ENCODE measurements at regions not wholly inside any gene's neighbourhood (a gene's known extent, or its start where the extent isn't known, plus 50 kb on each side); places are given as distances from the start of the nearest gene placed in this dataset.

- Histone ChIP-seq H3K79me2 (ENCODE audit: control insufficient read depth, insufficient read depth, low read length) (no peaks in the 10 kb centered on the region), H3K36me3 (ENCODE audit: control insufficient read depth, insufficient read depth, low read length) (no peaks in the 10 kb centered on the region), H3K27ac (ENCODE audit: extremely low read depth, low read depth, low read length) (no peak overlapping the region), H3K9ac (ENCODE audit: insufficient read depth in 1 of 2, low read depth in 2 of 2, low read length in 2 of 2) (no peak overlapping the region), H2AFZ (ENCODE audit: low read depth, low read length) (no peak overlapping the region), H3K4me2 (ENCODE audit: insufficient read depth, low read length) (no peak overlapping the region), H3K9me3 (replicated peaks; ENCODE audit: control insufficient read depth, insufficient read depth, low read depth, low read length) (no peaks in the 10 kb centered on the region), H4K20me1 (replicated peaks; ENCODE audit: control insufficient read depth, insufficient read depth, low read length) (no peaks in the 10 kb centered on the region), H3K4me1 (replicated peaks in 1 of 2; ENCODE audit: control insufficient read depth in 2 of 2, insufficient read depth in 2 of 2, low read length in 2 of 2) (no peaks in the 10 kb centered on the region), H3K27me3 (ENCODE audit: control insufficient read depth in 2 of 2, insufficient read depth in 2 of 2, low read length in 2 of 2) (no peaks in the 10 kb centered on the region), H3K9me1 (ENCODE audit: control insufficient read depth, insufficient read depth, low read length) (no peaks in the 10 kb centered on the region), H3K4me3 (no peak overlapping the region)
- FAIRE-seq (no peak), ATAC-seq (no peak), DNase-seq (ENCODE audit: extremely low read depth in 1 of 4, low spot score in 3 of 4) (no peak)
- CTCF ChIA-PET (ENCODE audit: low intra/inter-chr PET ratio): no interaction called here
- intact Hi-C loops (cut with micrococcal nuclease) (no loop called here), in situ Hi-C loops (cut with MboI) (no loop called here)
- WGBS (ENCODE audit: insufficient coverage, low coverage, missing lambda C conversion rate): 0% methylated on average over 2 of the region's 4 CpGs
- no TSS peak for BruUV-seq (replicated peaks)
- TF ChIP-seq TRIM24 (IDR thresholded peaks at IDR 0.05) (no peak), RNF2 (IDR thresholded peaks at IDR 0.05) (no peak), NFXL1 (CRISPR knock-in tag; IDR thresholded peaks at IDR 0.05) (no peak), FOXA1 (IDR thresholded peaks at IDR 0.05; ENCODE audit: borderline replicate concordance) (no peak), ZMIZ1 (IDR thresholded peaks at IDR 0.05; ENCODE audit: low read depth in 2 of 2, low read length in 2 of 2) (no peak), GTF2B (IDR thresholded peaks at IDR 0.05; ENCODE audit: extremely low read depth, insufficient read length) (no peak), ZFP30 (CRISPR knock-in tag; IDR thresholded peaks at IDR 0.05; ENCODE audit: borderline replicate concordance) (no peak), CREB1 (IDR thresholded peaks at IDR 0.05) (no peak), CREB1 (CRISPR knock-in tag; IDR thresholded peaks at IDR 0.05) (no peak), MCM5 (IDR thresholded peaks at IDR 0.05; ENCODE audit: low read depth) (no peak), ATF1 (CRISPR knock-in tag; IDR thresholded peaks at IDR 0.05) (no peak), ATF1 (tag; IDR thresholded peaks at IDR 0.05) (no peak), TCF3 (CRISPR knock-in tag; IDR thresholded peaks at IDR 0.05) (no peak), MTA2 (IDR thresholded peaks at IDR 0.05; ENCODE audit: low read depth) (no peak), ATF6 (CRISPR knock-in tag; IDR thresholded peaks at IDR 0.05) (no peak), NFE2L1 (tag; IDR thresholded peaks at IDR 0.05; ENCODE audit: borderline replicate concordance, low read depth) (no peak), ZNF586 (CRISPR knock-in tag; conservative IDR thresholded peaks at IDR 0.05) (no peak), FOXA3 (CRISPR knock-in tag; conservative IDR thresholded peaks at IDR 0.05 in 1 of 2, IDR thresholded peaks at IDR 0.05 in 1 of 2) (no peak), HOMEZ (CRISPR knock-in tag; IDR thresholded peaks at IDR 0.05) (no peak)
- POLR2A ChIA-PET: no interaction called here
Measured at GRCh38 chr18:51330148-51330547, 132.7 kb upstream of the MEX3C start.

Measured in K562 (cell line).